ENCODE measurements at regions not wholly inside any gene's neighbourhood (a gene's known extent, or its start where the extent isn't known, plus 50 kb on each side); places are given as distances from the start of the nearest gene placed in this dataset.

- H3K79me2 ChIP-seq (ENCODE audit: control insufficient read depth, insufficient read depth, low read length), result no peaks in the 10 kb centered on the region
- H3K9ac ChIP-seq (ENCODE audit: control insufficient read depth, insufficient read depth, low read length), result no peak overlapping the region
- no peak overlapping the region for H2AFZ ChIP-seq (ENCODE audit: control insufficient read depth, low read depth, low read length)
- no peak overlapping the region for H3K4me3 ChIP-seq
- FAIRE-seq (no peak), DNase-seq (ENCODE audit: low read depth, low spot score) (no peak), ATAC-seq (no peak)
- POLR2A ChIA-PET, result no interaction called here
- TF ChIP-seq YBX1 (IDR thresholded peaks at IDR 0.05), result no peak
- 46% methylated on average over 6 of the region's 6 CpGs for WGBS (ENCODE audit: insufficient coverage, insufficient replicate concordance, low lambda C conversion rate, missing lambda C conversion rate)
- H3K4me1 ChIP-seq (ENCODE audit: control insufficient read depth, insufficient read depth, low read length), result peaks cover 4% of the 10 kb centered on the region; the same call in 1 of the 2 replicates
- peaks cover 0 to 2% of the 10 kb centered on the region in 2 experiments; a peak in 1 of 4 replicates for H3K27me3 ChIP-seq (replicated peaks in 1 of 2; ENCODE audit: control insufficient read depth in 2 of 2, insufficient read depth in 2 of 2, low read length in 1 of 2)
- intact Hi-C loops (cut with micrococcal nuclease; ENCODE audit: unreplicated experiment), result no loop called here
- in situ Hi-C loops (cut with MboI), result no loop called here
- no peaks in the 10 kb centered on the region for H4K20me1 ChIP-seq (ENCODE audit: control insufficient read depth, insufficient read depth)
- SMC1A ChIA-PET (ENCODE audit: uncharacterized antibody, unreplicated experiment), result no interaction called here
- no peaks in the 10 kb centered on the region; the same call in 2 of the 3 replicates for H3K9me3 ChIP-seq (replicated peaks; ENCODE audit: control insufficient read depth, insufficient read depth, low read length)
- CTCF ChIA-PET, result no interaction called here
- RAD21 ChIA-PET (ENCODE audit: unreplicated experiment), result no interaction called here
- H3K36me3 ChIP-seq (ENCODE audit: control insufficient read depth in 2 of 2, insufficient read depth in 2 of 2, low read length in 1 of 2), result no peaks in the 10 kb centered on the region
- no TSS peak for BruUV-seq (replicated peaks)
- H3K27ac ChIP-seq (ENCODE audit: control insufficient read depth, insufficient read depth), result no peak overlapping the region
- H3K4me2 ChIP-seq (ENCODE audit: control insufficient read depth, insufficient read depth), result no peak overlapping the region
Observed at GRCh38 chr12:5139751-5140150, 96.1 kb downstream of the KCNA5 start.

DNA sequence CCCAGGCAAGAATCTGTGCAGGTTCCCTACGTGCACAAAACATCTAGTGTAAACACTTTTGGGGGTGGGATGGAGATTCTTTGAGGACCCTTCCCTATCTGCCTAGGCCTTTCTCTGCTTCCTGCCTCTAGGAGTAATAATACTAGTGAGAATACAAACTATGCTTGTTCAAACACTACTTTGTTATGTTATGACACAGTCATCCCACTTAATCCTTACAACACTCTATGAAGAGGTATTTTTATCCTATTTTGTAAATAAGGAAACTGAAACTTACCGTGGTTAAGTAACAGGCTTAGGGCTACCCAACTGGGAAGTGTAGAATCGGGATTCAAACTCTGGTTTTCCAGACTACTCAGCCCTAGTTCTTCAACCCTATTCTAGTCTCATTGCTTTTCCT, 96.5 kb downstream of the KCNA5 start:
- Histone ChIP-seq H3K4me3 (no peak overlapping the region), H3K27me3 (replicated peaks in 1 of 2; ENCODE audit: control insufficient read depth in 2 of 2, insufficient read depth in 2 of 2, low read length in 1 of 2) (no peaks in the 10 kb centered on the region; a peak in 1 of 4 replicates), H3K9me3 (replicated peaks; ENCODE audit: control insufficient read depth, insufficient read depth, low read length) (no peaks in the 10 kb centered on the region; the same call in 2 of the 3 replicates), H3K4me2 (ENCODE audit: control insufficient read depth, insufficient read depth) (no peak overlapping the region), H3K27ac (ENCODE audit: control insufficient read depth, insufficient read depth) (no peak overlapping the region), H3K36me3 (ENCODE audit: control insufficient read depth in 2 of 2, insufficient read depth in 2 of 2, low read length in 1 of 2) (no peaks in the 10 kb centered on the region), H2AFZ (ENCODE audit: control insufficient read depth, low read depth, low read length) (no peak overlapping the region), H3K79me2 (ENCODE audit: control insufficient read depth, insufficient read depth, low read length) (no peaks in the 10 kb centered on the region), H4K20me1 (ENCODE audit: control insufficient read depth, insufficient read depth) (no peaks in the 10 kb centered on the region), H3K4me1 (ENCODE audit: control insufficient read depth, insufficient read depth, low read length) (peaks cover 4% of the 10 kb centered on the region; the same call in 1 of the 2 replicates), H3K9ac (ENCODE audit: control insufficient read depth, insufficient read depth, low read length) (no peak overlapping the region)
- CTCF ChIA-PET, result no interaction called here
- ATAC-seq (no peak), DNase-seq (ENCODE audit: low read depth, low spot score) (no peak), FAIRE-seq (no peak)
- TF ChIP-seq RELB (IDR thresholded peaks at IDR 0.05; ENCODE audit: low read depth) (no peak), MTA3 (IDR thresholded peaks at IDR 0.05; ENCODE audit: borderline replicate concordance, low read length) (no peak), BCLAF1 (IDR thresholded peaks at IDR 0.05) (no peak), WRNIP1 (IDR thresholded peaks at IDR 0.05; ENCODE audit: borderline replicate concordance, low read depth, low read length) (no peak), RB1 (IDR thresholded peaks at IDR 0.05; ENCODE audit: borderline replicate concordance) (no peak), BACH1 (IDR thresholded peaks at IDR 0.05; ENCODE audit: borderline replicate concordance) (no peak)
- intact Hi-C loops (cut with micrococcal nuclease; ENCODE audit: unreplicated experiment), result no loop called here
- POLR2A ChIA-PET, result no interaction called here
- RAD21 ChIA-PET (ENCODE audit: unreplicated experiment), result no interaction called here
- BruUV-seq (replicated peaks), result no TSS peak
- WGBS (ENCODE audit: insufficient coverage, insufficient replicate concordance, low lambda C conversion rate, missing lambda C conversion rate), result 0% methylated on average over 3 of the region's 3 CpGs
- SMC1A ChIA-PET (ENCODE audit: uncharacterized antibody, unreplicated experiment), result no interaction called here
- in situ Hi-C loops (cut with MboI), result no loop called here

Data from GM12878 (cell line).